GM18520 (cell line): ENCODE measurements at regions not wholly inside any gene's neighbourhood (a gene's known extent, or its start where the extent isn't known, plus 50 kb on each side); places are given as distances from the start of the nearest gene placed in this dataset.
"Not testable (repeated sequence)": the region's sequence is repeated elsewhere in the genome, so short reads cannot be mapped to it uniquely, and the experiment has no call there.

Source experiments
- ATAC-seq: cut with Tn5 transposase; IDR thresholded peaks from one replicate; pipeline ENCODE4 v1.9.1; 2021; ENCODE audit not compliant: unreplicated experiment

DNA sequence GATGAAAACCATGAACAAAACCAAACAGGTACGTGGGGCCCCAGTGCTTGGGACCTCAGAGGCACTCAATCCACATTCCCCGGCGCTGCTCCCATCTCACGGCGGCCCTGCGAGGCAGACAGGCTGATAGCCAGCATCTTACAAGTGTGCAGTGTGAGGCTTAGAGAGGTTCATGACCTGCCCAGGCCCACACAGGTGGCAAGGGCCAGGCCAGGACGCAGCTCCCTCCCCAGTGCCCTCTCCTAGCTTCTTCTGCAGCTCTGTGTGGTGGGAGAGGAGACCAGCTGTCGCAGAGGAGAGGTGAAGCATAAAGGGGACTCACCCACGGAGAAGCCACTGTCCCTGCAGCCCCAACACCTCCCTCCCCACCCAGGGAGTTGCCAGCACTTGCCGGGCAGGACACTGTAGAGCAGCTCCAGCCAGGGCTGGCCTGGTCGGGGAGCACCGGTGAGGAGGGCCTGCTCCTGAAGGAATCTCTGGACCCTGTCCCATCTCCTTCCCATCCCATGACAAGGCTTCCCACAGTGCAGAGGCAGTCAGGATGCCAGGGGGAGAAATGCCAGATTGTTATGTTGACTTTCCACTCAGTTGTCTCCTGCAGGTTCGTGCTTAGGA is 92.4 kb upstream of the TMEM45B start:
- ATAC-seq = no peak

DNA sequence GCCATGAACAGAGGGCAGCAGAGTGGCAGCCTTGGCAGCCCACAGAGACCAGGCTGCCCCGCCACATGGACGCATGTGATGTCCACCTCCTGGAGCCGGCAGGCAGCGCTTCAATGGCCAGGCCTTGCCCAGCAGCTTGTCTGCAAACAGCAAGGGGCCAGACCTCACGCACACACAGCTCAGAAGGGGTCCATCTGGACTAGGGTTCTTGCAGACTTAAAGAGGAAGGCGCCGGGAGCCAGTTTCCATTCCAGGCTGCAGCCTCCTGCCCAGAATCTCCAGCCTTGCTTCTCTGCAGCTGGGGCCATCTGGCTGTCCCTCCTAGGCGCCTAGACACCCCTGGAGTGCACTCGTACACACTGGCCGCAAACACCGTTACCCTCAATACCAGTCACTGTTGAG is 91.9 kb upstream of the TMEM45B start:
- no peak for ATAC-seq

DNA sequence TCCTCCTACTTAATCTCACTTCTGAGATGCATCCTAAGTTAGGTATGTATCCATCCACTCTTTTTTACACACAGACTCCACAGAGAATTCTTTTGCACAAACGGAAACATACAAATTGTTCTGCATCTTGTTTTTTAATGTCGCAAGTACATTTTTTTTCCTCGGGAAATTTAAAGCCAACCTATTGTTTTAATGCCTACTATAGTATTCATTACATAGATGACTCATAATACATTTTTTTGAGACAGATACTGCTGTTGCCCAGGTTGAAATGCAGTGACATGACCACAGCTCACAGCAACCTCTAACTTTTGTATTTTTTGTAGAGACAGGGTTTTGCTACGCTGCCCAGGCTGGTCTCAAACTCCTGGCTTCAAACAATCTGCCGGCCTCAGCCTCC is 90.8 kb upstream of the TMEM45B start:
- no peak for ATAC-seq

DNA sequence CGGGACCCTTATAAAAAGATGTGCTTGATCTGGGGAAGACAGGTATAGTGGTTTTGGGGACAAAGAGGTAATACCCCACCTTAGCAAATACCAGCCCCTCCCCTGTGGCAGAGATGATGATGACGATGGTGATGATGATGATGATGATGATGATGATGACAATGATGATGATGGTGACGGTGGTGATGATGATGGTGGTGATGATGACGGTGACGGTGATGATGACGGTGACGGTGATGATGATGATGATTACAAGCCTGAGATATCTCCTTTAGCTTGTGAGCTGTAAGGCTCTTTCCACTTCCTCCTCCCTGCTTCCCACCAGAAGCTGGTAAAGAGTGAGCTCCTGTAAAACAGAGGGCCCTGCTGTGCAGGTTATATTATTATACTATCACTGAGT is 89.5 kb upstream of the TMEM45B start:
- ATAC-seq = no peak

DNA sequence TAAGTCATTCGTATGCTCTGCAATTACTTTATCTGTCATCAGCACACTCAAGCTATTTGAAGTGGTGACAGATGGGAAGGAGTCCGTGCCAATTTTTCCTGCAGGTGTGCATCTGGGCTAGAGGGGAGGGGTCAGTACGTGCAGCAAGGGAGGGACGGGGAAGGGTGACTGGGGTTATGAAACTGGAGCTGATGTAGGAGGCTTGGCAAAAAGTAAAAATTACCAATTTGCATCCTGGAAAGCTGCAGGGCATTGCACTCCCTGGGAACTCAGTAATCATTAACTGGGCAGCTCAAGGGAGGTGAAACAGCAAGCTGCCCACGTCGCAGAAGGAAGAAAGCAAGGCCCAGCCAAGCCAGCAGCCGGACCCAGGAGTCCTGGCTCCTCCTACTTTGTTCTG is 87.1 kb upstream of the TMEM45B start:
- ATAC-seq = no peak

DNA sequence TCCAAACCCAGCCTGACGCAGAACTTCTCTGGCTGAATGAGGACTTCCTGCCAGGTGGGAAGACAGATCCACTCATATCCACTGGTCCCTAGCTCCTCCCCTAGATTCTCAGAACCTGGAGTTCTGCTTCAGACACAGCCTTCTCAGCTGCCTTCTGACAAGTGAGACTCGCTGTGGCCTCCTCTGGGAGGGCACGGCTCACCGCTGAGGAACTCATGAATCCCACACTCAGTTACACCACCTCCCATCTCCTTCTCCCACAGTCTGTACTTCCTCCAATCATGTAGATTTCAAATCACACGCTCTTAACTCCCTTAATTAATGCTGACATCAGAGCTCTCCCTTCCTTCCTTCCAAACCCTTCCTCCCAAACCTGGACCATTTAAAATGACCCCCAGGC is 86.4 kb upstream of the TMEM45B start:
- no peak for ATAC-seq

DNA sequence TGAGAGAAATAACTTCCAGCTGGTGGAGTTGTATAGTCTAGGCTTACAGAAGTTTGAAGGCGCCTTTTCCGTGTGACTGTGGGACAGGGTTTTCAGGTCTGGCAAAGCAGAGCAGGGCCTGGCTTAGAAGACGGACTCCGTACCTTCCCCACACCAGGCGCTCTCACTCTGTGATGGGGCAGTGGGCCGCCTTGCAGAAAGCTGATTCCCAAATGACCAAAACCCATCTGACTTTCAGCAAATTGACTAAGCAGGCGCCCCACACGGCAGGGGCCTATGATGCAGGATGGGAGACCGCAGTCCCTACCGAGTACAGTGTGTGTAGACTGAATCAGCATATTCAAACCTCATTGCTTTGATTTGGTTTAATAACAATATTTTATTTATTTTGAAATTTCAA is 85.8 kb upstream of the TMEM45B start:
- ATAC-seq = no peak

DNA sequence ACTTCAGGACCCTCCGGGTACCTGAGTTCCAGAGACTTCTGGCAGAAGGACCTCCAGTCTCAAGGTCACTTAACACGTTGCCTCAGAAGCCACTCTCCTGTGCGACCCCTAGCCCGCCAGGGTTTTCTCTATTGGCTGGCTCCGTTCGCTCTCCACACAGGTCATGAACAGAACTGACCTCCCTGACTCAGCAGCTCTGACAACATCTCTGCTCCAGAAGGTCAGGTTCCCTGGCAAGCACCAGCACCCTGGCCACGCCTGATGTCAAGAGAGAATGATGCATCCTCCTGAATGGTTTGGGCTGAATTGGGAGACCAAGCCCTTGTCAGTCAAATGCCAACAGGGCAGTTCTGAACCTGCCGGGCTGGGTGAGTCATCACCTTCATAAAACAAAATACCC is 84.3 kb upstream of the TMEM45B start:
- no peak for ATAC-seq

DNA sequence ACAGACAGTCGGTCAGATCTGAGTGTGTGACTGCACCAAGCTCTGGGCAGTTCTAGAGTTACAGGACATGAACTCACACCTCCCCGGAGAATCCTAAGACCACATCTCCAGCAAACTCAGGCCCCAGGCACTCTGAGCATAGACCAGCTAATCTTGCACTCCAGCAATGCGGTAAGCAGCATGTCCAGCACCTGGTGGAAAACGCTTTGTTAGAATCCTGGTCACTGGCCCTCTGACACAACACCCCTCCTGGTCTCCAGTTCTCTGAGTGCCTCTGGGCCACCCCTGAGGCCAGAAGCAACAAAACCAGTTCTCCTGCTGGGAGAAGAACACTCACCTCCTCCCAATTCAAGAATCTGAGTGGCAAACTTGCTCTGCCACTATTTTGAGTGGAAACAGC is 82.7 kb upstream of the TMEM45B start:
- no peak for ATAC-seq

DNA sequence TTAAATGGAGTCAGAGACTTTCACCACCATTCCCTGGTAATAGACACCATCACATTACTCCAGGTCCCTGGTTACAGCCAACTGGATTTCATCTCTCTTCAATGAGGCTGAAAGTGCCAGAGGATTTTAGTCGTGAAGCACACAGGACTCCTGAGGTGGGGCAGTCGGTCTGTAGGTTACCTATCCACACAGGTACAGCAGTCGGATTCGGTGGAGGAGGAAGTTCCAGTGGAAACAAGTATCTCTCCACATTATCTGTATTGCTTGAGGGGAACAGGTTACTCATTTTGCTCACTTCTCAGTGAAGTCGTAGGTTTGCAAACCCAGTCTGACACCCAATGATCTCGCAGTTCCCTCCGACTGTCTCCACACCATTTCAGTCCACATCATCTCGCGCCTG is 82.3 kb upstream of the TMEM45B start:
- no peak for ATAC-seq

DNA sequence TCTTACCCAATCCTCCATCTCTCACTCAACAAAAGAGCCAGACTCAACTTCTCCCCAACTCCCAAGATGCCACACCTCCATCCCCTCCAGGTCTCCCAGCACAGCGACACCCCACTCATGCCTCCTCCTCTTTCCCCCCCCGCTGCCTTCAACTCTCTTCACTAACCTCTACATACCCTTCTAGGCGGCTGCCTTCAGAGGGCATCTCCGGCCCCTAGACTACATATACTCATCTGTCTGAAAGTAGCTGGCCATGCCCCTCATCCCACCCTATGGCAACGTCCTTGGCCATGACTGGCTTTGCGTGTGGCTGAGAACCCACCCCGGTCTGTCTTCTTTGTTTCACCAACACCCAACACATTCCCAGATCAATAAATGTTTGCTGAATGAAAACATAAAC is 81.7 kb upstream of the TMEM45B start:
- ATAC-seq = no peak

DNA sequence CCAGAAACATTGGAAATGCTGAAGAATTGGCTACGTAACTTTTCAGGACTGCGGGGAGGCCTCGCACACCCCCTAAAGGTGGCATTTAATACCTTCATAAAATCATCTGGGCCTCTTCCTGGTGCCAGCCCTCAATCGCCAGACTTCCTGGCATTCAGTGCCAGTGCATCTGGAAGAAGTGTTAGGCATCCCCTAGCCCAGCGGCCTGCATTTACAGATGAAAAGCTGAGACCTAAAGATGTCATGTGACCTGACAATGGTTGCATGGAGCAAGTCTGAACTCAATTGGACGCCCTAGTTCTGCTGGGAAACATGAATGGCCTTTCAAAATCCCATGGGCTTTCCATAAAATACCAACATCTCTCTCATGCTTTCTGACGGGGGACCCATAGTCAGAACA is 81.0 kb upstream of the TMEM45B start:
- ATAC-seq = no peak

DNA sequence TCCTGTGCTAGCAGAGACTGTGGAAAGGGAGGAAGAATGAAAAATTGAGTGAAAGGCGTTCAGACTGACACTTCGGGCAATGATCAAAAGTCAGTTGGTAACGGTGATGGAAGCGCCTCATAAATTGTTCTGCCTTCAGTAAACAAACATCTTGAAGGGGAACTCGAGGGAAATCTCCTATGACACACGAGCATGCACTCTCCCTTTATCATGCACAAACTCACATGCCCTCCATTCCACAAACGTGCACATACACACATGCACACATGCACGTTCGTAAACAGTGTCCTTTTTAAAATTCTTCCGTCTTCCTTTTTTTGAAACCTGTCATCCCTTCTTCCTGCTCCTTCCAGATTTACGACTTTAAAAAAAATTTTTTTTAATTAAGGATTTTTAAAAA is 77.8 kb upstream of the TMEM45B start:
- no peak for ATAC-seq

DNA sequence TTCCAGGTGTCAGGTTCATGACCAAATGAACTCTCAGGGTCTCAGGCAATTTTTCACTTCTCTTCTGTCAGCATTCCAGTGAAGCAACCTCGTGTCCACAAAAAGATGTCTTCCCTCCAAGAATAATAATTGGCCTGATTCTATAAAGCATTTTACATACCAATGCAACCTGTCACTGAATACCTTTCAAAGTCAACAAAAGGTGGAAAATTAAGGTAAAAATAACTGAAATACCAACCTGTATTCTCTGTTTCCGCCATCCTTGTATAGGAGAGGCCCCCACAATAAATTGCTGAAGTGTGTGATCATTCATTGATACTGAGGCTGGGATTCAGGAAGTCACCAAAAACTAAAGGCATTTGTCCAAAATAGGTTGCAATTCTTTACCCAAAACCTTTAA is 77.4 kb upstream of the TMEM45B start:
- ATAC-seq = no peak

DNA sequence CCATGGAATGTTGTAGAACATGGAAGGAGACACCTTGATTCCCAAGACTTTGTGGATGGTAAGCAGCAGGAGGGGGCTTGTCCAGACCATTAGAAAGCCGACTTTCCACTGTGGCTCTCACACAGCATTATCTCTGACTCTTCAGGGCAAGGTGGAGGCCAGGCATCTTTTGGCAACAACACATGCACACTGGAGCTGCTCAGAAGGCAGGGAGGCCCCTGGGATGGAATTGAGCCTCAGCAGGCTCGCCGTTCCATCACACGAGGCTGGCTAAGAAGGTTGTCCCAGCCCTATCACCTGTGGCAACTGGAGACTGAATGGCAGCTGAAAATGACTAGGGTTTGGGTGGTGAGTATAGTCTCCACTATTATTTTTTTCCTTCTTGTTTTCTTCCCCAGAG is 76.3 kb upstream of the TMEM45B start:
- ATAC-seq = no peak

DNA sequence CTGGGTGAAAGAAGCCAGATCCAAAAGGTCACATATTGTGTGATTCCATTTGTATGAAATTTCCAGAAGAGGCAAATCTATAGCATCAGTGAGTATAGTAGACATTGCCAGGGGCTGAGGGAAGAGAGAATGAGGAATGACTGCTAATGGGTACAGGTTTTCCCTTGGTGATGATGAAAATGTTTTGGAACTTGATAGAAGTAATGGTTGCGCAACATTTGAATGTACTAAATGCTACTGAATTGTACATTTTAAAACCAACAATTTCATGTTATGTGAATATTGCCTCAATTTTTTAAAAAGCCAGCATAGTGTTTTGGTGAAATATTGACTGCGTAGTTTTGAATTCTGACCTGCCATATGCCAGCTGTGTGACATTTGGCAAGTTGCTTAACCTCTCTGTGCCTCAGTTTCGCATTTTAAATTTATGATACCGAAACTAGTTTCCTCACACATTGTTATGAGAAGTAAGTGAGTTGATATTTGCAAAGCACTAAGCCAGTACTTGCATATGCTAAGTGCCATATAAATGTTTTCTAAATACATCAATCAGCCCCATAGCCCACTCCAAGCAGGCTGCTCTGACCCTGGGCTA is 75.4 kb upstream of the TMEM45B start:
- ATAC-seq = no peak

DNA sequence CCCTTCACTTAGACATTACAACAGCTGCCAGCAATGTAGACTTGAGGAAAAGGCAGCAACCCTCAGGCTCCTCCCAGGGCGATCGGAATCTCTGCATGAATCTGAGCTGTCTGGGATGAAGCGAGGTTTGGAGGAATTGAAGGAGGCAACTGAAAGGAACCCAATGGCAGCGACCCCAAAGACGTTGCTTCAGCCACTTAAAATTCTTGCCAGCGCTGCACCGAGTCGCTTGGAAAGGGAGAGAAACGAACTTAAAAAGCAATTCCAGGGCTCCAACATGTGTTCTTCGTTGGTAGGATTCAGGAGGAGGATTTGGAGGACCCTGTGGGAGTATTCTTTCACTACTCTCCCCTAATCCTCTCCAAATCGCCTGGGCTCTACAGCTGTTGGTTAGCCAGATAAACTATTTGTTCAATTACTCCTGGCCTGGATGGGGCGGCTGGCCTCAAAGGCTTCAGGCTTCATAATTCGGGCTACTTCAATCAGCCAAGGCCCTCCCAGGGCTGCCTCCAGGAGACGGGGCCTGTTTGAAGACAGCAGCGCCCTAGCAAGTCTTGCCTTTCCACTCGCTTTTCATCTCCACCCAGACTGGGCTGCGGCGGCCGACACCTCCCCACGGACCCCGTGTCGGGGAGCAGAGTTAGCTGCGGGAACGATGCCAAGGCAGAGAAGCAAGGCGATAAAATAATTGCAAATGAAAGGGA is 72.4 kb upstream of the TMEM45B start:
- ATAC-seq = no peak

DNA sequence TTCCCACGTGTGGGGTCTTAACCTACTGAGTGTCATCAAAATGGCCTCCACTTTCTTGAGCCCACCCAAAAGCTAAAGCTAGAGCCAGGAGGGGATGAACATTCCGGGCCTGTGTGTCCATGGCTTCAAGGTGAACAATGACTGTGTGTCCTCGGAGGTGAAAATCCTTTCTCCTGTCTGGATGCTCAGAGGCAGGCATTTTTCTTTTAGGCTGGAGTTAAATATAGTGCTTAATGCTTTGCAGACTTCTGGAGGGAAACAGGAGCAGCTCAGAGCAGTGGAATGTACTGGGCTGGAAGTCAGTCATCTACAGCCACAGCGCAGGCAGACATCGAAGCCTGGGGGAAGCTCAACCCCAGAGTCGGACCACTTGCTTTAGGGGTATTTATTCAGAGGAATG is 68.6 kb upstream of the TMEM45B start:
- ATAC-seq = no peak

DNA sequence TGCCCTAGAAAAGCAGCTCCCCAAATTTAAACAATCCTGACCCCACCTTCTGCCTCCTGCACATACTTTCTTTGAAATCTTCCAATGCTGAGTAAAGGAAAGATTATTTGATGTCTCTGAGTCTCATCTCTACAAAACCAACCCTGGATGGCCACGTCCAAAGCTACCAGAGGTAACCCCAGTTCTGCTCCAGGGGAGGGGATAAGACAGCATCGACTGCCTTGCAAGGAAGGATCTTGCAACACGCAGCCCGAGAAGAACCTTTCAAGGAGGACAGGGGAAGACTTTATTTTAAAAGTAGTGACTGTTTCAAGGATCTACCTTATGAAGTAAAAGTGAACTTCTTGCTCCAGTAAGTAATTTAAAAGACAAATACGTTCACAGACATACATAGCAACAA is 66.5 kb upstream of the TMEM45B start:
- no peak for ATAC-seq

DNA sequence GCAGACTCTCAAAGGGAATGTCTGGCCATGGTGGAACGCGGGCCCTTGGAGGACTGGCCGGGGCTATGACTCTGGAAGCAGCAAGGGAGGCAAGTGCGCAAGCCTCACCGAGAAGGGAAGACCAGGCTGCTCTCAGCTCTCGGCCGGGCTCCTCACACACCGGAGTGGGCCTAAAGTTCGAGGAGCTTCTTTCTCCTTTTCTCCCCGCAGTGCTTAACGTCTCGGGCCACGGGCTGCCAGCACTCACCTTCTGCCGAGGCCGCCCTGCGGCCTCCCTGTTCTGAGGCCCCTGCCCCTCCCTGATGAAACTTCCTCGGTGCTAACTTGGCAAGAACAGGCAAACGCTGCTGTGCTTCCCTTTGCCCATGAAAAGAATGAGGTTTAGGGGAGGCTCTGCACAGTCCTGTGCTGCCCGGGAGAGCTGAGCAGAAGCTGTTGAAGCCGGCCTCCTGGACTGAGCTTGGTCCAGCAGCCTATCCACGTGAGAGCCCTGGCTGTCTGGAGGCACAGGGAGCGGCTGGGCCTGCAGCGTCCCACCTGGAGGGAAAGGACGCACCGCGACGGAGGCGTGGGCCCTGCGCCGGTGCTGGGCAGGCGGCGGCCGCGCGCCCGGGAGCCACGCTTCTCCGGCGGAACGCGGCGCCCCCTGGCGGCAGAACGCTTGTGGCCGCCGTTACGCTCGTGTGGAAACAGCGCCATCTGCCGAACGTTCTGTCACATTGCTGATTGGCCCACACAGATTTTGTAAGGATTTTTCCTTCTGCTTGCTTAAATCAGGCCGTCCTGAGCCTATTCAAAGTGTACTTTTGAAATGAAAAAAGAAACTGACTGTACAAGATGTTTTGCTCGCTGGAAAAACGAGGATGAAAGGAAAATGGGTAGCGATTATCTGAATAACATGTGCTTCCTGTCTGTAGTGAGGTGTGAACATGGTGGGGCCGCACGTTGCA is 65.0 kb upstream of the TMEM45B start:
- peak; percentile 76 for ATAC-seq

DNA sequence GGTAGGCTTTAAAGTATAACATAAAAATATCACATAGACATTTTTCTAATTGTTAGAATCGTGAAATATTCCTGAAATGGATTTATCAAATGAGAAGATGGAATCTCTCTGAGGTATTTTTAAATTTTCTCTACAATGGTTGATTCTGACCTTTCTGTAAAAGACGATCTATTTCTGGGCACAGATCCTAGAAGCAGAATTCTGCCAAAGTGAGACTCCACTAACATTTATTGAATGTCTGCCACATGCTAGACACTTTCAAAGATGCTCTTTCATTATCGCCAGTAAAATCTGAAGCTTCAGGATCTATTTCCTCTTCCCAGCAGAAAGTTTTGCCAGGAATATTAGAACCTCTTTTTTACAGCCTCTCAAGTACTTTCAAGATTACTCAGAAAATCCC is 64.1 kb upstream of the TMEM45B start:
- ATAC-seq = no peak

DNA sequence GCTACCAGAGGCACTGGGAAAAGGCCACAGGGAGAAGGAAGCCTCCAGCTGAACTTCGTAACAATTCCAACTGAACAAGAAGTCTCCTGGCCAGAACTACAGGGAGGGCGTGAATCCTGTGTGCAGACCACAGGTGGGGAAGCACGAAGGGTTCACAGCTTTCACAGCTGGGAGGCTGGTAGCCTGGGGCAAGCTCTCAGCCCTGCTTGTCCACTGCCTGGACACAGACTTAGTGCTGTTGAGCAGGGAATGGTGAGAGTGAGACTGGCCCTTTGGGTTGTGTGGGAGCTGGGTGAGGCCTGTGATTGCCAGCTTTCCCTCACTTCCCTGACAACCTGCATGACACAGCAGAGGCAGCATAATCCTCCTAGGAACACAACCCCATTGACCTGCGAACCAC is 52.1 kb upstream of the TMEM45B start:
- ATAC-seq = not testable (repeated sequence)
